GM19372 (cell line): ENCODE measurements at regions not wholly inside any gene's neighbourhood (a gene's known extent, or its start where the extent isn't known, plus 50 kb on each side); places are given as distances from the start of the nearest gene placed in this dataset.
A peak's percentile ranks its signal among the peaks of the same experiment; 100 is the strongest.

Experiments
- ATAC-seq: cut with Tn5 transposase; IDR thresholded peaks from one replicate; pipeline ENCODE4 v1.9.1; 2021; ENCODE audit warnings: mild to moderate bottlenecking, low read depth, moderate library complexity; ENCODE audit not compliant: unreplicated experiment

- ATAC-seq: no peak
Measured at GRCh38 chr7:30212701-30213111, 71.7 kb upstream of the ZNRF2 start.

GRCh38 chr7:30213637-30214036, 70.8 kb upstream of the ZNRF2 start:
- no peak for ATAC-seq

GRCh38 chr7:30214651-30215137, 69.7 kb upstream of the ZNRF2 start:
- ATAC-seq: peak; percentile 76

GRCh38 chr7:30221764-30222163, 62.6 kb upstream of the ZNRF2 start:
- ATAC-seq: no peak

GRCh38 chr7:30222515-30223215, 61.7 kb upstream of the ZNRF2 start:
- no peak for ATAC-seq

- ATAC-seq: no peak
Measured at GRCh38 chr7:30223896-30224295, 60.5 kb upstream of the ZNRF2 start.

- ATAC-seq: no peak
Measured at GRCh38 chr7:30224511-30225062, 59.8 kb upstream of the ZNRF2 start.

GRCh38 chr7:30225863-30226613, 58.4 kb upstream of the ZNRF2 start:
- ATAC-seq: peak; percentile 65

GRCh38 chr7:30226614-30227268, 57.7 kb upstream of the ZNRF2 start:
- ATAC-seq: no peak

GRCh38 chr7:30231271-30231670, 53.1 kb upstream of the ZNRF2 start:
- ATAC-seq: no peak

- no peak for ATAC-seq
Measured at GRCh38 chr7:30232391-30232790, 52.0 kb upstream of the ZNRF2 start.
